ENCODE measurements at regions not wholly inside any gene's neighbourhood (a gene's known extent, or its start where the extent isn't known, plus 50 kb on each side); places are given as distances from the start of the nearest gene placed in this dataset.

DNA sequence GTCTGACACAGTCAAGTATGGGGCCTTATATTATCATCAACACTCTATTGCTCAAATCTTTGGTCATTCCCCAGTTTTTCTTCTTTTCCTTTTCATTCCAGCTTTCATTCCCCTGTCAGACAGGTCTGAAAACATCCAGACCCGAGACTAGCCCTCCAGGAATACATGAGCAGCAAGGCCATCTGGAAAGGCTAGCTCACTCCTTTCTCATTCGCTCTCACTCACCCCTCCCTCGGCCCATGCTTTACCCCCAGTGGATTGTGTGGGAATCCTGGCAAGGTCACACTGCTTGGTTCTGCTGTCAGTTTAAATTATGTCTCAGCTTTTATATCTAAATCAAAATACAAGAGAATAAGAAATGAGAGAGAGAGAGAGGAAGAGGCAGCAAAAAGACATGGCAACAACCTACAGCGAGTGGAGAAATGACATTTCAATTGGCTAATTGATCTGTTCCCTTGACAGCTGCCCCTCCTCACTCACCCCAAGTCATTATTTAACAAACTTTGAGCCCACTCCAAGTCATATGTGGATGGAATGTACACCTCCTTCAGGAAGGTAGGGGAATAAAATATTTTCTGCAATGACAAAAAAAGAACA is 962.2 kb downstream of the TUSC7 start:
- TF ChIP-seq, protein P1, sequence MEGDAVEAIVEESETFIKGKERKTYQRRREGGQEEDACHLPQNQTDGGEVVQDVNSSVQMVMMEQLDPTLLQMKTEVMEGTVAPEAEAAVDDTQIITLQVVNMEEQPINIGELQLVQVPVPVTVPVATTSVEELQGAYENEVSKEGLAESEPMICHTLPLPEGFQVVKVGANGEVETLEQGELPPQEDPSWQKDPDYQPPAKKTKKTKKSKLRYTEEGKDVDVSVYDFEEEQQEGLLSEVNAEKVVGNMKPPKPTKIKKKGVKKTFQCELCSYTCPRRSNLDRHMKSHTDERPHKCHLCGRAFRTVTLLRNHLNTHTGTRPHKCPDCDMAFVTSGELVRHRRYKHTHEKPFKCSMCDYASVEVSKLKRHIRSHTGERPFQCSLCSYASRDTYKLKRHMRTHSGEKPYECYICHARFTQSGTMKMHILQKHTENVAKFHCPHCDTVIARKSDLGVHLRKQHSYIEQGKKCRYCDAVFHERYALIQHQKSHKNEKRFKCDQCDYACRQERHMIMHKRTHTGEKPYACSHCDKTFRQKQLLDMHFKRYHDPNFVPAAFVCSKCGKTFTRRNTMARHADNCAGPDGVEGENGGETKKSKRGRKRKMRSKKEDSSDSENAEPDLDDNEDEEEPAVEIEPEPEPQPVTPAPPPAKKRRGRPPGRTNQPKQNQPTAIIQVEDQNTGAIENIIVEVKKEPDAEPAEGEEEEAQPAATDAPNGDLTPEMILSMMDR (IDR thresholded peaks at IDR 0.05) = no peak
- no peak for TF ChIP-seq POLR2A (IDR thresholded peaks at IDR 0.05)
